HG03439 (cell line): ENCODE measurements at regions not wholly inside any gene's neighbourhood (a gene's known extent, or its start where the extent isn't known, plus 50 kb on each side); places are given as distances from the start of the nearest gene placed in this dataset.

Experiments
- ATAC-seq: cut with Tn5 transposase; IDR thresholded peaks from one replicate; pipeline ENCODE4 v1.9.1; 2021; ENCODE audit warnings: mild to moderate bottlenecking, moderate library complexity; ENCODE audit not compliant: unreplicated experiment

GRCh38 chr13:104387510-104387909 is 1321.3 kb upstream of the SLC10A2 start:
- ATAC-seq, result no peak

GRCh38 chr13:104385404-104385803 is 1319.2 kb upstream of the SLC10A2 start:
- no peak for ATAC-seq

GRCh38 chr13:104382951-104383350 is 1316.7 kb upstream of the SLC10A2 start:
- no peak for ATAC-seq

- no peak for ATAC-seq
Measured at GRCh38 chr13:104376588-104376987, 1310.4 kb upstream of the SLC10A2 start.

- no peak for ATAC-seq
Measured at GRCh38 chr13:104375614-104376013, 1309.4 kb upstream of the SLC10A2 start.

- no peak for ATAC-seq
Measured at GRCh38 chr13:104372095-104372655, 1306.0 kb upstream of the SLC10A2 start.

- ATAC-seq, result no peak
Measured at GRCh38 chr13:104365430-104365829, 1299.2 kb upstream of the SLC10A2 start.

GRCh38 chr13:104357672-104358354 is 1291.6 kb upstream of the SLC10A2 start:
- ATAC-seq, result no peak

GRCh38 chr13:104357174-104357573 is 1291.0 kb upstream of the SLC10A2 start:
- no peak for ATAC-seq

GRCh38 chr13:104355041-104355670 is 1288.9 kb upstream of the SLC10A2 start:
- ATAC-seq, result no peak

- ATAC-seq, result no peak
Measured at GRCh38 chr13:104327211-104327610, 1261.0 kb upstream of the SLC10A2 start.

GRCh38 chr13:104326523-104326922 is 1260.3 kb upstream of the SLC10A2 start:
- ATAC-seq, result no peak

- no peak for ATAC-seq
Measured at GRCh38 chr13:104321756-104322155, 1255.5 kb upstream of the SLC10A2 start.

- no peak for ATAC-seq
Measured at GRCh38 chr13:104320446-104320845, 1254.2 kb upstream of the SLC10A2 start.

GRCh38 chr13:104318121-104318520 is 1251.9 kb upstream of the SLC10A2 start:
- no peak for ATAC-seq

- ATAC-seq, result no peak
Measured at GRCh38 chr13:104315606-104316005, 1249.4 kb upstream of the SLC10A2 start.

- ATAC-seq, result no peak
Measured at GRCh38 chr13:104314926-104315535, 1248.8 kb upstream of the SLC10A2 start.

- no peak for ATAC-seq
Measured at GRCh38 chr13:104314321-104314720, 1248.1 kb upstream of the SLC10A2 start.

GRCh38 chr13:104310861-104311260 is 1244.6 kb upstream of the SLC10A2 start:
- no peak for ATAC-seq

- ATAC-seq, result no peak
Measured at GRCh38 chr13:104309431-104309830, 1243.2 kb upstream of the SLC10A2 start.

GRCh38 chr13:104301171-104301975 is 1235.2 kb upstream of the SLC10A2 start:
- ATAC-seq, result no peak
